Spleen (tissue), 11 donors: ENCODE measurements at regions not wholly inside any gene's neighbourhood (a gene's known extent, or its start where the extent isn't known, plus 50 kb on each side); places are given as distances from the start of the nearest gene placed in this dataset.

Experiments
- DNase-seq: peaks from one replicate; pipeline ENCODE4 v3.0.0-alpha.2; 2020
- H3K27ac ChIP-seq, 8 donors: fragments of 200-600 bp; sonication (generic) in 7 of 8; 1 replicate in 4 of 8; 2 replicates in 4 of 8; pipeline versions ENCODE4 v1.5.0 to v1.8.0; 2016 to 2021; ENCODE audit warnings: inconsistent platforms in 4 of 8, mild to moderate bottlenecking in 4 of 8, moderate library complexity in 1 of 8
- H3K27me3 ChIP-seq, 7 donors: fragments of 200-600 bp; sonication (generic) in 6 of 7; replicated peaks in 1 of 7; 1 replicate in 4 of 7; 2 replicates in 3 of 7; pipeline versions ENCODE4 v1.5.0 to v1.8.0; 2016 to 2021; ENCODE audit warnings: inconsistent platforms in 3 of 7, mild to moderate bottlenecking in 1 of 7
- H3K36me3 ChIP-seq, 6 donors: fragments of 200-600 bp; sonication (generic) in 5 of 6; 1 replicate in 4 of 6; 2 replicates in 2 of 6; pipeline versions ENCODE4 v1.5.0 to v1.8.0; 2016 to 2021; ENCODE audit warnings: inconsistent platforms in 2 of 6
- H3K4me1 ChIP-seq, 6 donors: fragments of 200-600 bp; sonication (generic) in 5 of 6; 1 replicate in 3 of 6; 2 replicates in 3 of 6; pipeline versions ENCODE4 v1.5.0 to v1.8.0; 2016 to 2021; ENCODE audit warnings: inconsistent platforms in 3 of 6
- H3K4me3 ChIP-seq, 8 donors: fragments of 200-600 bp; sonication (generic) in 7 of 8; 1 replicate in 4 of 8; 2 replicates in 4 of 8; pipeline versions ENCODE4 v1.5.0 to v1.8.0; 2016 to 2021; ENCODE audit warnings: inconsistent platforms in 4 of 8, mild to moderate bottlenecking in 4 of 8, moderate library complexity in 2 of 8
- H3K9me3 ChIP-seq, 8 donors: fragments of 200-600 bp; sonication (generic) in 7 of 8; 1 replicate in 4 of 8; 2 replicates in 4 of 8; pipeline versions ENCODE4 v1.5.0 to v1.8.0; 2016 to 2021; ENCODE audit warnings: inconsistent platforms in 4 of 8
- POLR2A ChIP-seq, 3 donors: fragments of 450-650 bp; IDR thresholded peaks; one replicate each; pipeline ENCODE4 v1.5.1; 2017; ENCODE audit warnings: antibody characterized with exemption in 3 of 3, mild to moderate bottlenecking in 1 of 3
- POLR2AphosphoS5 ChIP-seq, 3 donors: sonication (generic); formaldehyde crosslinking; IDR thresholded peaks; one replicate each; pipeline ENCODE4 v1.5.1; 2017; ENCODE audit warnings: antibody characterized with exemption in 3 of 3
- WGBS, 5 donors: extraction: QIAGEN DNeasy Blood & Tissue Kit in 3 of 5; methylation state at CpG; one replicate each; pipeline versions ENCODE4 v1.1.5 to v1.1.7; 2013 to 2018; 5-methylcytosine and 5-hydroxymethylcytosine counted together
- intact Hi-C: fragments of 100-400 bp; cut with DNase I; formaldehyde crosslinking; loops from one replicate; pipeline ENCODE4 v1.15.0; 2023; ENCODE audit warnings: low total_unique reads
- TF ChIP-seq, protein P1 (sequence below), 11 experiments: fragments of 200-600 bp in 7 of 11; fragments of 450-650 bp in 4 of 11; sonication (generic) in 4 of 11; IDR thresholded peaks in 8 of 11; conservative IDR thresholded peaks in 3 of 11; 1 replicate in 7 of 11; 2 replicates in 4 of 11; pipeline versions ENCODE4 v1.4.0 to v1.8.0; 2016 to 2021; ENCODE audit warnings: antibody characterized with exemption in 11 of 11, inconsistent platforms in 4 of 11, mild to moderate bottlenecking in 1 of 11
- donor health status: healthy with polysubstance abuse.
- donor health status: DM: no; HTN: no; CAD: no; lungs with moderate emphysema.
- donor health status: DM: no; HTN: no; CAD: no.
- donor health status: Bipolar disorder and iron deficiency.
- donor health status: healthy.
- donor health status: DM: no; HTN: no; CAD: no.
- donor health status: DM: yes; HTN: yes; CAD: no.

DNA sequence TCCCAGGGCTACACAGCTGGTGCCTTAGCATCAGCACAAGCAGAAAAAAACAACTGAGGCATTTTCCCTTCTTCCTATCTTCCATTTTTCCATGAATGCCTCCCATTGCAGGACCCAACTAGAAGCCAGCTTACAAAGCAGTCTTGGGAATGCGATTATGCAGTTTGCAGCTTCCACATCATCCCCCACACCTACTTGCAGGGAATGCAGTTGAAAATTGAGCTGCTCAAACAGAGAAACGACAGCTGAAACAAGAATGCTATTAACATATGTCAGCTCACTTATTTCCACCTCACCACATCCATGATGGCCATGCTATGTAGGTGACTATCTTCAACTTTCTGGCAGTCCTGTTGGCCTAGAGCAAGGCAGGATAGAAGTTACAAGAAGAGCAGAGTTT, 150.6 kb upstream of the KCTD3 start:
- no peak for TF ChIP-seq POLR2AphosphoS5 (IDR thresholded peaks at IDR 0.05)
- no peak for TF ChIP-seq POLR2A (IDR thresholded peaks at IDR 0.05)
- TF ChIP-seq, protein P1, sequence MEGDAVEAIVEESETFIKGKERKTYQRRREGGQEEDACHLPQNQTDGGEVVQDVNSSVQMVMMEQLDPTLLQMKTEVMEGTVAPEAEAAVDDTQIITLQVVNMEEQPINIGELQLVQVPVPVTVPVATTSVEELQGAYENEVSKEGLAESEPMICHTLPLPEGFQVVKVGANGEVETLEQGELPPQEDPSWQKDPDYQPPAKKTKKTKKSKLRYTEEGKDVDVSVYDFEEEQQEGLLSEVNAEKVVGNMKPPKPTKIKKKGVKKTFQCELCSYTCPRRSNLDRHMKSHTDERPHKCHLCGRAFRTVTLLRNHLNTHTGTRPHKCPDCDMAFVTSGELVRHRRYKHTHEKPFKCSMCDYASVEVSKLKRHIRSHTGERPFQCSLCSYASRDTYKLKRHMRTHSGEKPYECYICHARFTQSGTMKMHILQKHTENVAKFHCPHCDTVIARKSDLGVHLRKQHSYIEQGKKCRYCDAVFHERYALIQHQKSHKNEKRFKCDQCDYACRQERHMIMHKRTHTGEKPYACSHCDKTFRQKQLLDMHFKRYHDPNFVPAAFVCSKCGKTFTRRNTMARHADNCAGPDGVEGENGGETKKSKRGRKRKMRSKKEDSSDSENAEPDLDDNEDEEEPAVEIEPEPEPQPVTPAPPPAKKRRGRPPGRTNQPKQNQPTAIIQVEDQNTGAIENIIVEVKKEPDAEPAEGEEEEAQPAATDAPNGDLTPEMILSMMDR (IDR thresholded peaks at IDR 0.05 in 8 of 11, conservative IDR thresholded peaks at IDR 0.05 in 3 of 11) = no peak
- Histone ChIP-seq H3K4me1 (peaks cover 0 to 14% (median 0%) of the 10 kb centered on the region in 6 donors), H3K4me3 (no peak overlapping the region), H3K36me3 (no peaks in the 10 kb centered on the region), H3K27me3 (no peaks in the 10 kb centered on the region), H3K9me3 (no peaks in the 10 kb centered on the region), H3K27ac (no peak overlapping the region)
- WGBS, 5 donors = 57 to 76% (median 70%) methylated on average over 2 of the region's 2 CpGs
- no peak for DNase-seq
- intact Hi-C loops = no loop called here

DNA sequence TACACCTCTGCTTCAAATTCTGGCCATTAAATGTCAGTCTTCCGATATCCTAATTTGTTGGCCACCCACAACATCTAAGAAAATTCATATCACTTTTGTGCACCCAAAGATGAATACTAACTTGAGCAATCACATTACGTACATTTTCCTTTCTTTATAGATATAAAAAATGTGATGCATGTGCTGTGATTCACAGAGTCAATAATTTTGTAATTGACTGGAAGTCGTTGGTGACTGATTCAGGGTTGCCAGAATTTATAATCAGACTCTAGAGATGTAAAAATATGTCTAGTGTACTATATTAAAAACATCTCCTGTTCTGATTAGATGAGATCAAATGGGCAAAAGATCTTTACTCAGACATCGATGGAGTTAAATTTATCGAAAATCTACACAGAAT, 150.0 kb upstream of the KCTD3 start:
- H3K4me1 ChIP-seq = peaks cover 0 to 14% (median 0%) of the 10 kb centered on the region in 6 donors
- 62 to 90% (median 88%) methylated on average over 5 of the region's 5 CpGs for WGBS, 5 donors
- no peak overlapping the region for H3K4me3 ChIP-seq
- no peaks in the 10 kb centered on the region for H3K27me3 ChIP-seq
- intact Hi-C loops = no loop called here
- TF ChIP-seq POLR2A (IDR thresholded peaks at IDR 0.05) (no peak), POLR2AphosphoS5 (IDR thresholded peaks at IDR 0.05) (no peak)
- TF ChIP-seq, protein P1 (IDR thresholded peaks at IDR 0.05 in 8 of 11, conservative IDR thresholded peaks at IDR 0.05 in 3 of 11) = no peak
- no peak for DNase-seq
- H3K9me3 ChIP-seq = no peaks in the 10 kb centered on the region
- no peaks in the 10 kb centered on the region for H3K36me3 ChIP-seq
- H3K27ac ChIP-seq = no peak overlapping the region

DNA sequence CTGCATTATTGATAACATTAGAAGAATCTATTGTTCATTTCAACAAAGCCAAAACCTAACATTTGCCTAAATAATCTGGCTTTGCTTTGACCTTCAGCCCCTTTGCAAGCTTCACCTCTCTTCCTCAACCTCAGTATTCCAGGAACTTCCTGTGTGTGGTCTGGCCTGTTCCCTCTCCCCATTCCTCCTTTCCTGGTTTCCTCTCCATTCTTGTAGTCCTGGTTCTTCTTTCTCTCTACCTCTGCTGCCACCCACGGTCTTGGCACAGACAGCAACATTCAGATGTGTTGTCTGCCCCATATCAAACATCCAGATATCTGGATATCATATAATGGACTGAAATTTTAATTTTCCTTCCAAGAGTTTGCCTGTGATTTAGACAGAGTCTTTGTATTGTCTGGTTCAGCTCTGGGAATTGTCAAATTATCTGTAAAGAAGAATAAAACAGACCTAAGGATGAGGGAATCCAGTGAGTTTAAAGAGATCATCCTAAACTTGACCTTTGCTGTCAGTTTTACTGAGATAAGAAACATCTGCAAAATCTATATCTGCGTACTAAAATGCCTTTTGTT, 148.1 kb upstream of the KCTD3 start:
- TF ChIP-seq POLR2A (IDR thresholded peaks at IDR 0.05) = no peak
- no peak for TF ChIP-seq POLR2AphosphoS5 (IDR thresholded peaks at IDR 0.05)
- TF ChIP-seq, protein P1 (IDR thresholded peaks at IDR 0.05 in 8 of 11, conservative IDR thresholded peaks at IDR 0.05 in 3 of 11) = no peak
- Histone ChIP-seq H3K4me1 (peaks cover 0 to 14% (median 0%) of the 10 kb centered on the region in 6 donors), H3K27me3 (no peaks in the 10 kb centered on the region), H3K4me3 (no peak overlapping the region), H3K36me3 (no peaks in the 10 kb centered on the region), H3K9me3 (no peaks in the 10 kb centered on the region), H3K27ac (peak overlapping the region in 6 of 8 donors; percentile 2 to 56 (median 19))
- DNase-seq = no peak
- intact Hi-C loops = no loop called here
- WGBS, 5 donors = 31 to 52% (median 44%) methylated on average over 2 of the region's 2 CpGs

DNA sequence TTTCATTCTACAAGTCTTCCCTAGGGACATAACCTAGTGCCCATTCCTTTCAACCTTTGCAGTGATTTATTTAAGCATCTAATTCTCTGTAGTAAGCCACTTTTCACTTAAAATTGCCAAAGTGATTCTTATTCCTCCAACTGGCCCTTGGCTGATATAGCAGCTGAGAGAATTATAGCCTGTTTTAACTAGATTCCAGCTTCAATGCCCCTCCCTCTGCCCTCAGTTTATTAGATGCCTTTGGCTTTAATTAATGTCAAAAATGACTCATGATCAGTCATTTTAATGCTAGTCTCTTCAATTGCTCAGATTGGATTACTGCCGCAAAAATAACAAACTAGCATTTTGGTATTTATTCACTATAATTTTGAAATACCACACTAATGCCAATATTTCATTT, 145.4 kb upstream of the KCTD3 start:
- DNase-seq = no peak
- H3K27me3 ChIP-seq = no peaks in the 10 kb centered on the region
- peaks cover 0 to 14% (median 0%) of the 10 kb centered on the region in 6 donors for H3K4me1 ChIP-seq
- no peaks in the 10 kb centered on the region for H3K36me3 ChIP-seq
- H3K27ac ChIP-seq = no peak overlapping the region
- WGBS, 5 donors = 73 to 96% (median 85%) methylated on average over 1 of the region's 1 CpG
- H3K4me3 ChIP-seq = no peak overlapping the region
- H3K9me3 ChIP-seq = peaks cover 0 to 9% (median 0%) of the 10 kb centered on the region in 8 donors
- TF ChIP-seq, protein P1 (IDR thresholded peaks at IDR 0.05 in 8 of 11, conservative IDR thresholded peaks at IDR 0.05 in 3 of 11) = no peak
- TF ChIP-seq POLR2A (IDR thresholded peaks at IDR 0.05) = no peak
- TF ChIP-seq POLR2AphosphoS5 (IDR thresholded peaks at IDR 0.05) = no peak
- intact Hi-C loops = no loop called here
